HG02943 (cell line): ENCODE measurements at regions not wholly inside any gene's neighbourhood (a gene's known extent, or its start where the extent isn't known, plus 50 kb on each side); places are given as distances from the start of the nearest gene placed in this dataset.

Experiments used
- ATAC-seq: cut with Tn5 transposase; IDR thresholded peaks from one replicate; pipeline ENCODE4 v1.9.1; 2021; ENCODE audit warnings: mild to moderate bottlenecking, low read depth, moderate library complexity; ENCODE audit not compliant: unreplicated experiment

DNA sequence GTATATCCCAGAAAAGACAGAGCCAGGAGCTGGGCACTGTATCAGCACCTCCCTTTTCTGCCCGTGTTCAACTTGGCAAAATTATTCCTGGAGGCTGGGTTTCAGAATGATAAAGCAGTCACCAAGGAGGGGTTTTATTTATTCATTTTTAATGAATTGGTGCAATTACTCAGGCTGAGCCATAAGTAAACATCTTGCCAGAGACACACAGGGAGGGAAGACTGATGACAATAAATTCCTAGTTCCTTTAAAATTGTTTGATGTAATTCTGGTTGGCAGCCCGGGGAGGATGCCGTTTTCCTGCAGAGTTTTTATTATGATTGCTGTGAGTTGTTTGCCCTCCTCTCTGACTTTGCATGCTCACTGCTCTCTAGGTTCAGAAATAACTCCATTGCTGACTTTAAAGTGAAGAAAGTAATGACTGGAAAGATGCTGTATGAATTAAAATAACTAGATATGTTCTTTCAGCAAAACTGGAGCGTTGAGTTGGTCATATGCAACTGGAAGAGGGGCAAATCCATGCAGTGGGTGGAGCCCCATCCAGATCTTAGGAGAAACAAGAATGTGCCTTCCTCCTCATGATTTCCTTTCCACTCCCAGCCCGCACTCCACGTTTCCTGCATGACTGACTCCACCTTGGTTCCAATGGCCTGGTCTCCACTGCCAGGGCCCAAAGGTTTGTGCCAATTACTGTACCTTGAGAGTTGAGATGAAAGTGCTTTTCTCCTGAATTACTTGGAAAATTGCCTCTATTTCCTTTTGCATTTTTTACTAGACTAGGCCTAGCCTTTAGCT lies 182.1 kb downstream of the RFC3 start:
- ATAC-seq, result no peak

DNA sequence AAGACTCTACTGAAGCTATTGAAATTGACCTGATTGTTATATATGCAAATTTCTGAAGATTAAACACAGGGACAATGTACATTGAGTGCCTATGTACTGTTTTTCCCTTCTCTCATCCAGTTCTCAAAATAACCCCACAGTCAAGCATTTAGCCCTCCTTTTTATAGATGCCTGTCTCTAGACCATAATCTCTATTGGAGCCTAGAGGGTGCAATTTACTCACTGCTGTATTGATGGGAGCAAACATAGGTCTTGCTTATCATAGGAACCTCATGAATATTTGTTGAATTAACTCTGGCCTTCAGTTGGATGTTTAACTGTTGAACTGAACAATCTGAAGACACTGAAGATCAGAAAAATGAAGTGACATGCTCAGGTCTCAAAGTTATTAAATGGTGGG lies 183.0 kb downstream of the RFC3 start:
- no peak for ATAC-seq

DNA sequence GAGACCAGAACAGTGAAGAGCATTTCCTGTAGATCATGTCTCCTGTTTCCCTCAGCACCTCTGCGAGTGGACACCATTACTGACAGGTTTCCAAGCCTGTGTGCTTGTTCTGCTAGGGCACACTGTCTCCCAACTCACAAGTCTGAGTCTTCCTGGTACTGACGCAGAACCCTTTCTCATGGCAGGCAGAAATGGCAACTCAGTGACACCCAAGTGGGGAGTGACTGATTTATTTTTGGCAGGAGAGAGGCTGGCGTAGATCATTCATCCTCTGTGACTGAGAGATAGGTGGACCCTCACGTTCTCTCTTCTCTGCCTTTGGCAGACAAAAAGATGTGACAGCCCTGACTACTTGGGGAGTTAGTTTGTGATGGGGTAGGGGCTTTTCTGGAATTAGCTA lies 183.4 kb downstream of the RFC3 start:
- ATAC-seq, result no peak

DNA sequence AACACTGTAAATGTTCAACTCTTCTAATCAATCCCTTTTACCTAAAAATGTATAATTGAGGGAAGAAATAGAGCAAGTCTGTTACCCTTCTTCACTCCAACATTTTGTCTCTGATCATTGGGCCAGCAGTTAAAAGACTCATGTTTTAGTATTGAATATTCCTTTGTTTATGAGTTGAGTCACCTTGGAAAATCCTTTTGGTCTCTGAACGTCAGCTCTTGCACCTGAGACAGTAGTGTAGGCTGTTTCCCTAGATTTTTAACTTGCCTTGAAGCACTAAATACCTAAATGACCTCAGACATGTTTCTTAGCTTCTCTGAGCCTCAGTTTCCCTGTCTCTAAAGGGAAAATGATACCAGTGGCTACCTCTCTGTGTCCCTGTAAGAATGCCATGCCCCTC lies 184.2 kb downstream of the RFC3 start:
- ATAC-seq, result no peak

DNA sequence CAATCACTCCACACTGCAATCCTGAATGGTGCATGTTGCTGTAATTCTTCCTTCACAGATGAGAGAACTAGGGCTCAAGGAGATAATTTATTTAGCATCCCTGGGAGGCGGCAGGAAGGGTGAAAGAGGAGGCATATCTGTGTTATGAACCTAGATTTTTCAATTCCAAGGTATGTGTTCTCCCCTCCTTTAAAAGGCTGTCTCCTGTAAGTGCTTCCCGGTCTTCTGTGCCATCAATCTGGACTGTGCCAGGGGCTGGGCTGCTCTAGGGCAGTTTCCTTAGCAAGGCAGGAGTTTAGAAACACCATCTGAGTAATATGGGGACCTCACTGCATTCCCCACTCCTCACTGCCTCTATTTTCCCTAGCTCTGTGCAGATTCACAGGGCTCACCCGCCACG lies 185.0 kb downstream of the RFC3 start:
- no peak for ATAC-seq

DNA sequence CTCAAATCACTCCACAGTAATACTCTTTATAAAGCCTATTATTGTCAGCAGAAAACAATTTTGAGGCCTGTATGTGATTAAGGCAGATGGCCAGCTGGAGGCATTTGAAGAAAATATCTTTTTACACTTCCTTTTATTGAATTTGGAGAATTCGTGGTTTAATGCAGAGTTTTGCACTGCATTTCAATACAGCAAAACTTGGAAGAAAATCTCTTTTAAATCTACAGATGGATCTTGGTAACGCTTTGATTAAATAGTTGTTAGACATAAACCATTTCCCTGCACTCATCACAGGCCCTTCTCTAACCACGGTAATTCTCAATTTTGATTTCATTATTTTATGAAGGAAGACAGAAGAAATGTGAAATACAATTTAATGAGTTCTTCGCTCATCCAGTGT lies 185.7 kb downstream of the RFC3 start:
- ATAC-seq, result no peak

DNA sequence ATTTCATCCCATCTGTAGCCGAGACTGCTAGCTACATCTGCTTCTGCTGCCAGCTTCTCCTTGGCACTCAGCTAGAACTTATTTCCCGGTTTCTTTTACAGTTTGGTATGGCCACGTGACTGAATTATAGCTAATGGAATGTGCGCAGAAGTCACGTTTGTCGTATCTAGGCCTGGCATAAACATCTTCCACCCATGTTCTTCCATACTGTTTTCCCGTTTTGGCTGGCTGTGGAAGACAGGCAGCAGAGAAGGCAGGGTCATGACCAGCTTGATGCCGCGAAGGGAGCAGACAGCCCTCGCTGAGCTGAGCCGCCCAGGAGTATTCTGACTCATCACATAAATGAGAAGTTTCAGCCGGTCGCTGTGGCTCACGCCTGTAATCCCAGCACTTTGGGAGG lies 186.7 kb downstream of the RFC3 start:
- no peak for ATAC-seq

DNA sequence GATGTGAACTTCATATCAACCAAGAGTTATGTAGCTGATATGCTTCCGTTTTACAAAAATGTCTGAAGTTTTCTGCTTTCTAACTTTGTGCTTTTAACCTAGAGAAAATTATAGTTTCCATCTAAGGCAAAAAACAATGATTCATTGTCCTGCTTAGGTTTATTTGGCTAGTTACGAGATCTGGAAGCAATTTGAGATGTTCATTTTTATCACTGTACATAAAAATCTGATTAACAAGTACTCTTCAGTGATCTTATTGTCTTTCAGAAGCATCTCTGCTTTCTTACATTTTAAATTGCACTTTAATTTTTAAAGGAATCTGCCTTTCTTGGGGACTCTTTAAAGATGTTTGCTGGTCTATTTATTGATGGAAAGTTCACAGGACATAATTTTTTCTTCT lies 188.1 kb downstream of the RFC3 start:
- no peak for ATAC-seq

DNA sequence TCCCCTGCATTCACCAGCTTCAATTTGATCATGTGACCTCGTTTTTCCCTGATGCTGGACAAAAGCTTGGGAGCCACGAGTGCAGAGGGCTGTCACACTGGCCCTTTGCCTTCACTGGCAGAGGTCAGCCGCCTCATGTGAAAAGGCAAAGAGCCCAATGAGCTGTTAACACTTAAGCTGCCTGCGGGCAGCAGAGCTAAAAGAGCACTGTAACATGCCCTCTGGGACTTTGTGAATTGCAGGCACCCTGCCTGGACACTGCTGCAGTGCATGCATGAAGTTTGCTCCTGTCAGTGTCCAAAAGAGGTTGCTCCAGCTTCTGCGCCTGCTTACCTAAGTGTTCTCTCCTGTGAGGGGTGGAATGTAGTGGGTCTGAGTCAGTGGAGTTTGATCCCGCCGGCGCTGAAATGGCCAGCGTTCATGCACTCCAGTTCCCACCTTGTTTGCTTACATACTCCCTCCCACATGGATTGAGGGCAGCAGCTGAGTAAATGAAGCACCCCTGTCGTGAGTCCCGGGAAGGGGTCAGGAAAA lies 193.7 kb downstream of the RFC3 start:
- no peak for ATAC-seq

DNA sequence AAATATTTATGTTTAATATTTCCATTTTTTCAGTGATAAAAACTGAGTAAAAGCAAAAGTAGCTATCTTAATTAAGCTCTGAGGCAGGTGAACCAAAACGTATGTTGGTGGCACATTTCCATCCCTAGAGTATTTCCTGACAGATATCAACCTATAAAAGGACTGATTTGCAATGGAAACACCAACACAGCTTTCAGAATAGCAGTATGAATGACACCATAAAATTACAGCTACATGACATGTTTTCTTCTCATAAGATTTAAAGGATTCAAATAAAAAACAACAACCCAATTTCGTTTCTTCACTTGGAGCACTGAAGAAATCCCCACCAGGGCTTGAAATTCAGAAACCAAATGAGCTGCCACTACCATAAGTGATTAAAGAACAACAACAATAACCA lies 194.4 kb downstream of the RFC3 start:
- ATAC-seq, result no peak

DNA sequence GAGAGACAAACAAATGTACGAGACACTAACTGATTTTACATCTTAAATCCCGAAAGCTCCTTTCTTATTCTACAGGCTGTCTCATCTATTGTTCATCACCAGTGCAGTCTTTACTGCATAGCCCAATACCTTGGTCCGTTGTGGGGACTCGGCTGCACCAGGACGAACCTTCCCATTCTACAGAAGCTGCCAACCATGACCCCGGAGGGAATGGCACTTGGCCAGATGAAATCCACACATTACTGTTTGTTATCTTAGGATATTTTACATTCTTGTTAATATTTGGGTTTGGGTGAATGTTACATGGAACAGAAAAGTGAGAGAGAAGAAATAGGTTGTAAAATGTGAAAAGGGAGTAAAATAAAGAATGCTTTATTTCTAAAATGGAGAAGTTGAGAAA lies 195.1 kb downstream of the RFC3 start:
- ATAC-seq, result no peak

DNA sequence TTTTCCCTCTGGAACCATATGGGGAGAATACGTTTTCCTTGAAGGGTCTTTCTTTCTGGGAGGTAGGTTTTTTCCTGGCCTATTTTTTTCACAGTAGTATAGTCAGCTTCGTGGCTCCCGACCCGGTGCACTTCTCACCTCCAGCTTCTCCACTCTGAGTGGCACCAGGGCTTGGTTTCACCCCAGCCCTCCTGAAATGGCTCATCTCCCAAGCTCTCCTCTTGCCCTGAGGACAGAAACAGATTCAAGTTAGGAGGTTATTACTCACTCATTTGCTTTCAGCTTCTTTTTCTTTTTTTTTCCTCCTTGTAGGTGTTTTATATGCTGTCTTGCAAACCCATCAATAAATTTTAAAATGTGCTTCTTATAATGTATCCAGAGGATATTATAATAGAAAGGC lies 199.3 kb downstream of the RFC3 start:
- ATAC-seq, result no peak

DNA sequence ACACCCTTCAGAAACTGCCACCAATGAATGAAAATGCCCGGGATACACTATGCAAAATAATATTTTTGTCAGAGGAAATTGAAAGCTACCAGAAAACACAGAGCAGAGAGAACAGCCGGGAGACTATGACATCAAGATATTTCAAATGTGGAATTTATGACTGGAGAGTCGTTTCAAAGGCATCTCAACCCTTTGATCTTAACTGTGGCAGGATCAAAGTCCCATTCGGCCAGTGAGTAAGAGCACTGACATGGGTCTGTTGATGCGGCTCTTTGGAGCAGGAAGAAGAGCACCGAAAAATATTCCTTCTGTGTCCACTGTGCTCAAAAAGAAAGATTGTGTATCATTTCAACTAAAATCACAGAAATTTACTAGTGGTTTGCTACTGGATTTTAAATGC lies 201.9 kb downstream of the RFC3 start:
- no peak for ATAC-seq

DNA sequence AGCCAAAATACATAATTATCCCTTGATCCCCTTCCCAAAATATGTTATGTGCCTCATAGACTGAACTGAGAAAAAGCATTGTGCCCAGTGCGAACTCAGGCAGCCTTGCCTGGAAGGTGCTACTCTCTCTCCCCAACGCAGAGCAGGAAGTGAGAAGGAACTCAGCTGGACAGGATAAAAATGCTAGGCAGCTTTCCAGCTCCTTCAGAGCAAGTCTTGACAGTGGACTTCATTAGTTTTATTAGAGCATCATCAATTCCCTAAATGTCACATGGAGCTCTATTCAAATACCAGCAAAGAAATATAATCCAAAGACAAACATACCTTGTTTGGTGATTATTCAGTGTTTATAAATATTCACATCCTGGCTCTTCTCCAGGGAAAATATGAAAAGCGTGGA lies 202.4 kb downstream of the RFC3 start:
- no peak for ATAC-seq

DNA sequence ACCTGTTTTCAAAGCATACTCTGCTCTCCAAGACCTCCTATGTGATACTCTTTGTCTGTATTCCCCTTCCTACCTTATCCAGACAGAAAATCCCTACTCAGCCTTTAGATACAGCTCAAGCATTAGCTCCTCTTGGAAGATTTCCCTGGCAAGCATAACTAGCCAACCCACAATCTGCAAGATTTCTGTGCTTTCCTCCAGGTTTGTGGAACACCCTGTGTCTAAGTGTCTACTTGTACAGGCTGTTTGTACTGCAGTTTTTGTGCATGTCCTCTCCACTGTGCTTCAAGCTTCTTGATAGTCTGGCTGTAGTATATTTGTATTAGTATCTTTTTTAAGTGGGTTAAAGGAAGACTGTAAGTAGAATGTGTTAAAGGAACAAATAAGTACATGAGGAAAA lies 203.7 kb downstream of the RFC3 start:
- no peak for ATAC-seq

DNA sequence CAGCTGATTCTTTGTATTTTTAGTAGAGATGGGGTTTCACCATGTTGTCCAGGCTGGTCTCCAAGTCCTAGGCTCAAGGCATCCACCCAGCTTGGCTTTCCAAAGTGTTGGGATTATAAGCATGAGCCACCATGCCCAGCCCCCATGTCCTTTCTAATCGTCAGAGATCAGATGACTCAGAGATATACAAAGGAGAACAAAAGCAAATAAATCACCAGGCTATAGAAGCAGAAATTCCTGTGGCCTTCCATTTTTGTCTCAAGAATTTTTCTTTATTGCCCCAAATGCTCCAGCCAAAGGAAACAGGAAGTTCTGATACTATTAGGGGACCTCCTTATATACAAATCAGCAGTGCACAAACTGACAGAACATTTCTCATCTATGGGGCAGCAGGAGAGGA lies 207.8 kb downstream of the RFC3 start:
- ATAC-seq, result no peak

DNA sequence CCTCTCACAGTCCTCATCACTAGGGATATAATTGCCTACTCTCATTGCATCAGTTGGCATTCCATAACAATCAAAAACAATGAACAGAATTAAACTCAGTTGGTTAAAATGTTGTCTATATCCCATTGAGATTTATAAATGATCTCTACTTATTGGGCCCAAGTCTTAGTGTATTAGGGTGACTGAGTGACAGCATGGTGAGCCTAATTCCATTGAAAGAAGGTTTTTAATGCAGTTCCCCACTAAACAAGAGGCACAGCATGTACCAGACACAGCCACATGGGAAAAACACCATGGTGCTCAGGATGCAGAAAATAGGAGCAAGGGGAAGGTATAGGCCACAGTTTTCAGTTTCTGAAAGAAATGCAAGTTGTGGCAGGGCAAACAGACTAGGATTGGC lies 208.4 kb downstream of the RFC3 start:
- no peak for ATAC-seq

DNA sequence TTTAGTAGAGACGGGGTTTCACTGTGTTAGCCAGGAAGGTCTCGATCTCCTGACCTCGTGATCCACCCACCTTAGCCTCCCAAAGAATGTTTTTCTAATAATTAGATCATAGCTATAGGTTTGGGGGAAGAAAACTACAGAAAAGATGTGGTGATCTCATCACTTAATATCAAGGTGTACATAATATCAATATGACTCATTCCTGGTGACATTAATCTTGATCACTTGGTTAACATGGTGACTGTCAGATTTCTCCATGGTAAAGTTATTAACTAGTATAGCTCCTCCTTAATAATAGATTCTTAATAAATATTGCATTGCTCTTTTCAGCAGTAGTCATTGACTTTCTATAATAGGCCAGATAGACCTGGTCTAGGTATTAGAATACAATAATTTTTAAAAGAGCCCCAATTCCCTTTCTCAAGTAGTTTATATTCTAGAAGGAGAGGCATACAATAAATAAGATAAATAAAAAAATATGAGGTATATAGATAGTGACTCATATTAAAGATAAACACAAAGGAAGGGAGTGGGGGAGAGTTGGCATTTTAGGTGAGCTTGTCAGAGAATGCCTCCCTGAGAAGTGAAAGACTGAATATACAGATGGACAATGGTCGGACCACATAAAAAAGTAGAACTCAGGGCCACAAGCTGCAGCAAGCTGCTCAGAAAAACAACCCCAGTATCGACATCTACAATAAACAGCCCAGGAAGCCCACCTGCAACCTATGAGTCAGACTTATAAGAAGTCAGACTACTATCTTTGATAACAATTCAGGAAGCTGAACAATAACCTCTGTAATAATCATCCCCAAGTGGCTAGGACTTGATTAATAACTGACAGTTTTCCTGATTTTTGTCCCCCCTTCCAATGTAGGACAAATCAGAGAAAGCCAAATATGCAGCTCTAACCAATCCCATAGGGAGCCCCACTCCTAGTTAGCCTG lies 210.8 kb downstream of the RFC3 start:
- no peak for ATAC-seq

DNA sequence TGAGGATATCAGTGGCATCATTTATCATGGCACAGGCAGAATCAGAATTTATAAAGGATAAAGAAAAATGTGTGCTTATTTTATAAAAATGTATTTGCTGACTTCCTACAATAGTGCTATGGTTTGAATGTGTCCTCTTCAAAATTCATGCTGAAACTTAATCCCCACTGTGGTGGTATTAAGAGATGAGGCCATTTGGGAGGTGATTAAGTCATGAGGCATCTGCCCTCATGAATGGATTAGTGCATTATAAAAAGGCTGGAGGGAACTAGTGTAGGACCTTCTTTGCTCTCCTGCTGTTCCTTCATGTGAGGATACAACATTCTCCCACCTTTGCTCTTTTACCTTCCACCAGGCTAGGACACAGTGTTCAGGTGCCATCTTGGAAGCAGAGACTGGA lies 212.8 kb downstream of the RFC3 start:
- no peak for ATAC-seq

DNA sequence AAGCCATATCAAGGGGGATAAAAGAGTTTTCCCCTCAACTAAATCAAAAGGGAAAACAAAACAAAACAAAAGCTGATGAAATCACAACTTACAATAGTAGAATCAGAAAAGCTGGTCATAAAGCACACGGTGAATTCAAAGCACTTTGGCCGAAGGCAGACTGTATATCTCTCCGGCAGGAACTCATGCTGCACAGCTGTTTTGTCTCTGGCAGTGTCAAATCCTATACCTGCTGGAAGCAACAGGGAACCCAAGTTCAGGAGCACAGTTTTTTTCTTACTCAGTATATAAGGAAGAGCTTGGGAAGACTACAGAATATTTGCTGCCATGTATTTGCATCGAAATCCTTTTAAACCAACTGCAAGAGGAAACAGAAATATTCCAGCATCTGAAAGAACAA lies 213.7 kb downstream of the RFC3 start:
- no peak for ATAC-seq

DNA sequence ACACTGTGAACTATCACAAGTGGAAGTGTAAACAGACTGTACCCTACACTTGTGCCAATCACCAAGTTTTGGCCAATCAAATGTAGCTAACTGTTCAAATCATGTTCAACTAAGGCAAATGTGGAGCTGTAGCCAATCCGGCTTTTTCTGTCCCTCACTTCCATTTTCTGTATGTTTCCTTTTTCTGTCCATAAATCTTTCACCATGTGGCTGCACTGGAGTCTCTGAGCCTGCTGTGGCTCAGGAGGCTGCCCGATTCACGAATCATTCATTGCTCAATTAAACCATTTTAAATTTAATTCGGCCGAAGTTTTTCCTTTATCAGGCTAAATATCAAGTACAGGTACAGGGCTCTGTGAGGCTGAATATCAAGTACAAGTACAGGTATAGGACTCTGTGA lies 216.5 kb downstream of the RFC3 start:
- no peak for ATAC-seq

DNA sequence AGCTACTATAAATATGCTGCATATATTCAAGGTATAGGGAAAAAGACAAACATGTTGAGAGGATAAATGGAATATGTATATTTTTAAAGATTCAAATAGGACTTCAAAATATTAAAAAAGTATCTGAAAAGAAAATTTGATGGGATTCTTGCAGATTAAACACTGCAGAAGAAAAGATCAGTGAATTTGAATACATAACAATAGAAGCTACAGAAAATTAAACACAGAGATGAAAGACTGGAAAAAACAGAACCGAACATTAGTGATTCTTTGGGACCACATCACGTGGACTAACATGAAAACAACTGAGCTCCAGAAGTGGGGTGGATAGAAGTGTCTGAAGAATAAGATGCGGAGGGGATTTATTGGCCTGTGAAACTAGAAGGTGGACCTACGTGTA lies 217.2 kb downstream of the RFC3 start:
- ATAC-seq, result no peak
